ENCODE measurements at regions not wholly inside any gene's neighbourhood (a gene's known extent, or its start where the extent isn't known, plus 50 kb on each side); places are given as distances from the start of the nearest gene placed in this dataset.

- no peak for TF ChIP-seq POLR2A (IDR thresholded peaks at IDR 0.05)
- TF ChIP-seq, protein P1, sequence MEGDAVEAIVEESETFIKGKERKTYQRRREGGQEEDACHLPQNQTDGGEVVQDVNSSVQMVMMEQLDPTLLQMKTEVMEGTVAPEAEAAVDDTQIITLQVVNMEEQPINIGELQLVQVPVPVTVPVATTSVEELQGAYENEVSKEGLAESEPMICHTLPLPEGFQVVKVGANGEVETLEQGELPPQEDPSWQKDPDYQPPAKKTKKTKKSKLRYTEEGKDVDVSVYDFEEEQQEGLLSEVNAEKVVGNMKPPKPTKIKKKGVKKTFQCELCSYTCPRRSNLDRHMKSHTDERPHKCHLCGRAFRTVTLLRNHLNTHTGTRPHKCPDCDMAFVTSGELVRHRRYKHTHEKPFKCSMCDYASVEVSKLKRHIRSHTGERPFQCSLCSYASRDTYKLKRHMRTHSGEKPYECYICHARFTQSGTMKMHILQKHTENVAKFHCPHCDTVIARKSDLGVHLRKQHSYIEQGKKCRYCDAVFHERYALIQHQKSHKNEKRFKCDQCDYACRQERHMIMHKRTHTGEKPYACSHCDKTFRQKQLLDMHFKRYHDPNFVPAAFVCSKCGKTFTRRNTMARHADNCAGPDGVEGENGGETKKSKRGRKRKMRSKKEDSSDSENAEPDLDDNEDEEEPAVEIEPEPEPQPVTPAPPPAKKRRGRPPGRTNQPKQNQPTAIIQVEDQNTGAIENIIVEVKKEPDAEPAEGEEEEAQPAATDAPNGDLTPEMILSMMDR (IDR thresholded peaks at IDR 0.05), result no peak
These were observed 81.7 kb downstream of the KBTBD2 start for GRCh38 chr7:32809871-32810270.
